NCI-H2081 (cell line): ENCODE measurements at regions not wholly inside any gene's neighbourhood (a gene's known extent, or its start where the extent isn't known, plus 50 kb on each side); places are given as distances from the start of the nearest gene placed in this dataset.

Experiments
- DNase-seq, 2 experiments: peaks; one replicate each; lab custom pipeline; 2025; lab: John Stamatoyannopoulos, UW

- no peak for DNase-seq
These were observed 138.5 kb downstream of the RBM26 start for GRCh38 chr13:79267560-79267959.

GRCh38 chr13:79258489-79258888 lies 147.6 kb downstream of the RBM26 start:
- DNase-seq: no peak

- DNase-seq: peak in 1 of 2 experiments; percentile 39
These were observed 159.5 kb downstream of the RBM26 start for GRCh38 chr13:79246578-79246949.

- no peak for DNase-seq
These were observed 160.0 kb downstream of the RBM26 start for GRCh38 chr13:79245937-79246577.

GRCh38 chr13:79241697-79242096 lies 164.4 kb downstream of the RBM26 start:
- DNase-seq: no peak

- no peak for DNase-seq
These were observed 168.1 kb downstream of the RBM26 start for GRCh38 chr13:79237981-79238380.

GRCh38 chr13:79231887-79232286 lies 174.2 kb downstream of the RBM26 start:
- no peak for DNase-seq

- no peak for DNase-seq
These were observed 176.3 kb downstream of the RBM26 start for GRCh38 chr13:79229761-79230160.

- DNase-seq: no peak
These were observed 177.1 kb downstream of the RBM26 start for GRCh38 chr13:79228972-79229371.

GRCh38 chr13:79227418-79227817 lies 178.6 kb downstream of the RBM26 start:
- DNase-seq: peak in 1 of 2 experiments; percentile 24

GRCh38 chr13:79226938-79227337 lies 179.1 kb downstream of the RBM26 start:
- no peak for DNase-seq

- peak in 1 of 2 experiments; percentile 38 for DNase-seq
These were observed 179.8 kb downstream of the RBM26 start for GRCh38 chr13:79226250-79226649.

- DNase-seq: no peak
These were observed 180.4 kb downstream of the RBM26 start for GRCh38 chr13:79225487-79226232.

- DNase-seq: no peak
These were observed 183.4 kb downstream of the RBM26 start for GRCh38 chr13:79222427-79223205.

- DNase-seq: peak; percentile 56 to 91
These were observed 193.9 kb downstream of the RBM26 start for GRCh38 chr13:79212064-79212619.

- DNase-seq: no peak
These were observed 194.7 kb downstream of the RBM26 start for GRCh38 chr13:79211377-79211776.

- no peak for DNase-seq
These were observed 208.1 kb downstream of the RBM26 start for GRCh38 chr13:79197933-79198332.

GRCh38 chr13:79196843-79197242 lies 209.2 kb downstream of the RBM26 start:
- DNase-seq: no peak

GRCh38 chr13:79196366-79196765 lies 209.7 kb downstream of the RBM26 start:
- no peak for DNase-seq

GRCh38 chr13:79194727-79195126 lies 211.3 kb downstream of the RBM26 start:
- DNase-seq: no peak

- DNase-seq: no peak
These were observed 211.8 kb downstream of the RBM26 start for GRCh38 chr13:79194272-79194671.

- DNase-seq: no peak
These were observed 214.6 kb downstream of the RBM26 start for GRCh38 chr13:79191501-79191900.

GRCh38 chr13:79190932-79191331 lies 215.1 kb downstream of the RBM26 start:
- no peak for DNase-seq
